HepG2 (cell line): ENCODE measurements at regions not wholly inside any gene's neighbourhood (a gene's known extent, or its start where the extent isn't known, plus 50 kb on each side); places are given as distances from the start of the nearest gene placed in this dataset.

Experiments
- ARID2 ChIP-seq: sonication (generic); formaldehyde crosslinking; IDR thresholded peaks from 2 replicates; pipeline ENCODE4 v1.8.1; 2022; ENCODE audit warnings: mild to moderate bottlenecking, missing genetic modification reagents, borderline replicate concordance
- CTCF ChIP-seq: sonication (generic); formaldehyde crosslinking; IDR thresholded peaks from 2 replicates; pipeline ENCODE4 v1.5.0; 2020; ENCODE audit warnings: mild to moderate bottlenecking, missing genetic modification reagents, moderate library complexity
- EZH2 ChIP-seq: conservative IDR thresholded peaks from 2 replicates; pipeline ENCODE4 v1.6.1; 2012; ENCODE audit warnings: mild to moderate bottlenecking, low read depth, low read length, moderate library complexity
- FOXM1 ChIP-seq: sonication (generic); formaldehyde crosslinking; IDR thresholded peaks from 2 replicates; pipeline ENCODE4 v1.5.0; 2020; ENCODE audit warnings: missing genetic modification reagents
- KLF12 ChIP-seq: sonication (generic); formaldehyde crosslinking; IDR thresholded peaks from 2 replicates; pipeline ENCODE4 v1.4.0; 2020; ENCODE audit warnings: missing genetic modification reagents, borderline replicate concordance
- MAZ ChIP-seq, 2 experiments: sonication (generic) in 1 of 2; formaldehyde crosslinking in 1 of 2; IDR thresholded peaks; 2 replicates each; pipeline versions ENCODE4 v1.5.0 to v1.6.1; 2012 to 2020; ENCODE audit warnings: low read depth in 2 of 2, mild to moderate bottlenecking in 2 of 2, borderline replicate concordance in 1 of 2, improper control_type of control experiment in 1 of 2, low read length in 1 of 2, missing genetic modification reagents in 1 of 2, moderate library complexity in 1 of 2
- MEIS2 ChIP-seq: sonication (generic); formaldehyde crosslinking; IDR thresholded peaks from 2 replicates; pipeline ENCODE4 v1.9.0; 2021; ENCODE audit warnings: mild to moderate bottlenecking, missing genetic modification reagents
- NFATC3 ChIP-seq: sonication (generic); formaldehyde crosslinking; IDR thresholded peaks from 2 replicates; pipeline ENCODE4 v1.5.1; 2020; ENCODE audit warnings: mild to moderate bottlenecking, missing genetic modification reagents
- RXRA ChIP-seq: sonication (generic); formaldehyde crosslinking; IDR thresholded peaks from 2 replicates; pipeline ENCODE4 v1.5.1; 2020; ENCODE audit warnings: missing genetic modification reagents
- TCF12 ChIP-seq, 2 experiments: fragments of 450-650 bp in 1 of 2; sonication (generic) in 1 of 2; formaldehyde crosslinking in 1 of 2; IDR thresholded peaks; 2 replicates each; pipeline versions ENCODE4 v1.6.1 to v1.8.0; 2017 to 2022; ENCODE audit warnings: antibody characterized with exemption in 1 of 2, mild to moderate bottlenecking in 1 of 2, missing genetic modification reagents in 1 of 2, moderate library complexity in 1 of 2
- ZBTB4 ChIP-seq: sonication (generic); formaldehyde crosslinking; IDR thresholded peaks from 2 replicates; pipeline ENCODE4 v1.4.0; 2020; ENCODE audit warnings: missing genetic modification reagents, mild to moderate bottlenecking, borderline replicate concordance
- ZBTB49 ChIP-seq: sonication (generic); formaldehyde crosslinking; IDR thresholded peaks from 2 replicates; pipeline ENCODE4 v1.4.0; 2020; ENCODE audit warnings: missing genetic modification reagents, borderline replicate concordance
- ZNF597 ChIP-seq: sonication (generic); formaldehyde crosslinking; IDR thresholded peaks from 2 replicates; pipeline ENCODE4 v1.5.0; 2020; ENCODE audit warnings: missing genetic modification reagents
- ZSCAN12 ChIP-seq: sonication (generic); formaldehyde crosslinking; IDR thresholded peaks from 2 replicates; pipeline ENCODE4 v1.9.0; 2021; ENCODE audit warnings: mild to moderate bottlenecking, missing genetic modification reagents

GRCh38 chr2:241949736-241950412, 80.3 kb downstream of the RTP5 start:
- TF ChIP-seq ZBTB49 (CRISPR knock-in tag): no peak
- no peak for TF ChIP-seq RXRA (CRISPR knock-in tag)
- TF ChIP-seq TCF12 (IDR thresholded peaks at IDR 0.05): no peak
- no peak for TF ChIP-seq TCF12 (CRISPR knock-in tag; IDR thresholded peaks at IDR 0.05)
- TF ChIP-seq ZBTB4 (CRISPR knock-in tag): no peak
- no peak for TF ChIP-seq MEIS2
- no peak for TF ChIP-seq EZH2
- no peak for TF ChIP-seq MAZ (IDR thresholded peaks at IDR 0.05; ENCODE audit: borderline replicate concordance, low read depth, low read length)
- no peak for TF ChIP-seq MAZ (CRISPR knock-in tag; IDR thresholded peaks at IDR 0.05; ENCODE audit: low read depth)
- no peak for TF ChIP-seq ZNF597
- no peak for TF ChIP-seq ARID2 (CRISPR knock-in tag)
- TF ChIP-seq NFATC3 (CRISPR knock-in tag): no peak
- TF ChIP-seq FOXM1: no peak
- TF ChIP-seq ZSCAN12 (CRISPR knock-in tag): no peak
- TF ChIP-seq KLF12 (CRISPR knock-in tag): no peak
- TF ChIP-seq CTCF (CRISPR knock-in tag): no peak
